Erythroblast (primary cell): ENCODE measurements at regions not wholly inside any gene's neighbourhood (a gene's known extent, or its start where the extent isn't known, plus 50 kb on each side); places are given as distances from the start of the nearest gene placed in this dataset.
"Not testable (repeated sequence)": the region's sequence is repeated elsewhere in the genome, so short reads cannot be mapped to it uniquely, and the experiment has no call there.

Experiments
- DNase-seq, 2 experiments: peaks; one replicate each; lab custom pipeline; 2025; lab: John Stamatoyannopoulos, UW
- GATA1 ChIP-seq: IDR thresholded peaks from 2 replicates; pipeline ENCODE4 v1.6.1; 2011; ENCODE audit warnings: low read depth, mild to moderate bottlenecking, control low read depth, low read length, moderate library complexity
- POLR2A ChIP-seq: IDR thresholded peaks from 2 replicates; pipeline ENCODE4 v1.6.1; 2011; ENCODE audit warnings: mild to moderate bottlenecking, low read length

DNA sequence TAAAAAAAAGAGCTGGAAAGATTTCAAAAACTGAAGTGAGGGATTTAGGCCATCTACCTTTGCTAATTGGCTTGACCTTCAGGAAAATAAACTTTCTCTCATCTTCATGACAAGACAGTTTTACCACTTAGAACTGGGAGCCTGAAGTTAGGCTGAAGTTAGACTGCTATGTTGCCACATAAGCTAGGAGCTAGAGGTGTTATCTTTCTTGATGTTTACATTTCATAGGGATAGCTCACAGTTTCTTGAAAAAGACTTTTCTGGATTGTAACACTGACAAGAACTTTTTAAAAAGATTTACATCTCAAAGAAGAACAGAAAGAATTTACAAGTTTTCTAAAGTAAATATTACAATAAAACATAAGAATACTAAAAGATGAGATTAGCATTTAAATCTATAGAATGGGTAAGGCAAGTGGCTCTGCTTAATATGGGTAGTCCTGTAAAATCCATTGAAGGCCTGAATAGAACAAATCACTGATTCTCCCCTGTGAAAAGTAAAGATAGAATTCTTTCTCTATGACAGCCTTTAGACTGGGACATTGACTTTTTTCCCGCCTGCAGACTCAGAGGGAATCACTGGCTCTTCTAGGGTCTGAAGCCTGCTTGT is 1665.4 kb upstream of the CDH9 start:
- no peak for DNase-seq

DNA sequence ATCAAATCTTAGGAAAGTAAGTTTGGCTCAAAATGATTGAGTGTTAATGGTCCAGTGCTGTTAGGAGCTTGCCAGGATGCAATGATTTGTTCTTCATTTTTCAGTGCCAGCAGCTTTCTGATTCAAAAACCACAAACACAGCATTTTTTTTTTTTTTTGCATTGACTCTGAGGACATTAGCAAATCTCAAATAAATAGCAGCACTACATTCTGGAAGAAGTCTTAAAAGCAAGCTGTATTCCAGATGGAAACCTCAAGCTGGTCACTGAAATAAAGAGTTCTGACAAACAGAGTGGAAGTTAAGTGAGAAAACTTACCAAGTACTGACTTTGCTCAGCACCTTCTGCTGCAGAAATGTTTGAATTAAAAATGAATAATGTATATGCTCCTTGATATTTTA is 1653.1 kb upstream of the CDH9 start:
- TF ChIP-seq POLR2A (no peak), GATA1 (no peak)
- no peak for DNase-seq

More for the DNA sequence above, 1665.4 kb upstream of the CDH9 start:
- no peak for TF ChIP-seq POLR2A
- TF ChIP-seq GATA1 = no peak

DNA sequence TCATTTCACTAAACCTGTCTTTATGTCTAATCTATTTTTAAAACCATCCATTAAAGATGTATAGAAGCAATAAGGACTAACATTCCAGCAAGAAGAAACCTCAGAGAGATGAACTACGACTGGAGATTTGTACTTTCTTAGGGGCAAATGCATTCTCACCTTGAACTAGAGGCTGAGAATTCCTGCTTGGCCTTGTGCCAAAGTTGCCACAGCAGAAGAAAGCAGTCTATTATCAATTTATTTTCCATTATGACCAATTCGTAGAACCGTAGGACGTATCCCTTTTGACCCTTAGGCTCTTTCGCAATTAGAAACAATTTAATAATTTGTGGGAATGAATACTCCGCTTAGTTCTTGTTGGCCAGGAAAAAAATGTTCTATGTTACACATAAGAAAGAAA is 1647.4 kb upstream of the CDH9 start:
- DNase-seq = no peak
- no peak for TF ChIP-seq GATA1
- no peak for TF ChIP-seq POLR2A

DNA sequence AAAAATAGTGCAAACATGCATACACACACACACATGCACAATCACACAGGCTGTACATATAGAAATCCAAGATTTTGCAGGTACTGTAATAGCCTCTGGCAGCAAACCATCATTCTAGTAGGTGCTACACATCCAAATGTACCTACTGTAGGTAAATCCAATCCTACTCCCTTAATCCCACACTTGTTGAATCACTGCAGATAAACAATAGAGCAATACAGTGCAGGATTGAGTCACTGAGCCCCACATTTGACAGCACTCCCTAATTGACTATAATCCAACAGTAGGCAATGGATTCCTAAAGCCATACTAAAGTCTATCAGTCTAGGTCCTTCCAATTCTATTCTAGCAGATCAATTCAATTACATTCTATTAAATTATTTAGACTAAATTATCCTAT is 1640.5 kb upstream of the CDH9 start:
- no peak for TF ChIP-seq GATA1
- TF ChIP-seq POLR2A = no peak
- no peak for DNase-seq

DNA sequence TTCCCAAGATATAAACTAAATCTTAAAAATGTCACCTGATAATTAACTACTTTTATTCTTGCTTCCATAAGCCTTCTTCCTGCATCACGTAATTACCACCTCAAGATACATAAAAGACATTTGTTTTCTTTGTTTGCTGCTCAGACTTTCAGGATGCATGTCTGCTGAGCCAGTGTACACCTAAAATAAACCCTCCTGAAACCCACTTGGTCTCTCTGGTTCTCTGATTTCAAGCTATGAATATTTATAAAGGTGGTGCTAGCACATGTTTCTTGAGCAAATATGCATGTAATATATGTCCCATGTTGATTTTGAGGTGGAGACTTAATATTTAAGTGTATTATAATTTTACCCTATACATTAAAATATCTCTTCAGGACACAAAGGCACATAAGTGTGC is 1627.7 kb upstream of the CDH9 start:
- TF ChIP-seq POLR2A (no peak), GATA1 (no peak)
- DNase-seq = no peak

DNA sequence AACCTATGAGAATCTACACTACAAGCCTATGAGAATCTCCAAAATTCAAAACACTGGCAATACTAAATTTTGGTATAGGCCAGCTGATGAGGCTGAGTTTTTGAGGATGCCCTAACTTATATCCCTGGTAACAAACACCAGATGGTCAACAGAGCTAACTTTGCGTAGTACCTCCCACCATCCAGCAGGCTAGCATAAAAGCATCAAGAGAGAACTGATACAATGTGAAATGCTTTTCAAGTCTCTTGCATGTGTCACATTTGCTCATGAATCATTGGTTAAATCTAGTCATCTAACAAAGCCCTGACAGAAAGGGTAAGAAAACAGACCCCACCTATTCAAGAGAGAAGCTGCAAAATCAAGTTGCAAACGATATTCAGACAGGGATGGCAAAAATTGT is 1609.7 kb upstream of the CDH9 start:
- no peak for DNase-seq

DNA sequence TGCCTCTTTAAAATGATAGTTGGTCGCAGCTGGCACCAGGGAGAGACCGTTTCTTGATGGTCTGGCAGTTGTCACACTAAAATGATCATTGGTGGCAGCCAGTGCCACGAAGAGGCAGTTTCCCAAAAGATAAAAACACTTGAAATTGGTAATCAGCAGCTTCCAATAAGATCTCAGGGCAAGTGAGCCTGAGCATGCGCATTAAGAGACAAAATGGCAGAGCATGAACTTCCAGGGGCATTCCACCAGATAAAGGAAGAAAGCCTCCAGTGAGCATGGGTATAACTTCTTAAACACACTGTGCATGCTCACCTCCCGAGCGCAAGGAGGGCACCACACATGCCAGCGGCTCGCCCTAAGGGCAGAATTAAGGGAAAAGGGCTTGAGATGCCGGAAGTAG is 1594.2 kb upstream of the CDH9 start:
- DNase-seq = no peak
- TF ChIP-seq GATA1 (no peak), POLR2A (no peak)

More for the DNA sequence above, 1609.7 kb upstream of the CDH9 start:
- TF ChIP-seq GATA1 = no peak
- TF ChIP-seq POLR2A = no peak

DNA sequence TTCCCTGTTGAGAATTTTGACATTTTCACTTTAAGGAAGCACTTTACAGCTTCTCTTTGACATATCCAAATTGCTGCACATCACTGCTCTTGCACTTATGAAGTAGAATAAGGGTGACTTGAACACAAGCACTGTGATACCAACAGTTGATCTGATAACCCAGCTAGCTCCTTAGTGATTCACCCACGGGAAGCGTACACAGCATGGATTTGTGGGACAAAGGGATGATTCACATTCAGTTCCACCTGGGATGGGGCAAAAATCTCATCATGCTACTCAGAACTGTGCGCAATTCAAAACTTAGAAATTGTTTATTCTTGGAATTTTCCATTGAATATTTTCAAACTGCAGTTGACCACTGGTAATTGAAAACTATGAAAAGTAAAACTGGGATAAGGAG is 1565.5 kb upstream of the CDH9 start:
- DNase-seq = no peak
- no peak for TF ChIP-seq GATA1
- no peak for TF ChIP-seq POLR2A

DNA sequence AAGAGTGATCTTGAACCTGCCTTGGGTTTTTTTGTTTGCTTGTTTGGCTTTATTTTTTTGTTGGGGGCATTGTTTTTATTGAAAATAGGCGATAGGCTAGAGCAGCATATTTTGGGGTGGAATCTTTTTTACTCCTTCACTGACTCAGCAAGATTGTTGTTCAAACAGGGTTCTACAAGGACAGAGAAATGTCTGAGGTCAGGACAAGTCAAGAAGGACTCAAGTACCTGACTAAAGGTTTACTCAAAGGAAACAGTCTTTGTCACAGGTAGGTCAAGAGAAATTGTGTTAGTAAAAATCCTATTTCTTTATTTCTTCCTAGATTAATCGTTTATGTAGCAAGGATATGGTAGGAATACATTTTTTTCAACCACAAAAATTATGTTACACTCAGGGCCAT is 1564.0 kb upstream of the CDH9 start:
- no peak for DNase-seq
- no peak for TF ChIP-seq GATA1
- TF ChIP-seq POLR2A = no peak

DNA sequence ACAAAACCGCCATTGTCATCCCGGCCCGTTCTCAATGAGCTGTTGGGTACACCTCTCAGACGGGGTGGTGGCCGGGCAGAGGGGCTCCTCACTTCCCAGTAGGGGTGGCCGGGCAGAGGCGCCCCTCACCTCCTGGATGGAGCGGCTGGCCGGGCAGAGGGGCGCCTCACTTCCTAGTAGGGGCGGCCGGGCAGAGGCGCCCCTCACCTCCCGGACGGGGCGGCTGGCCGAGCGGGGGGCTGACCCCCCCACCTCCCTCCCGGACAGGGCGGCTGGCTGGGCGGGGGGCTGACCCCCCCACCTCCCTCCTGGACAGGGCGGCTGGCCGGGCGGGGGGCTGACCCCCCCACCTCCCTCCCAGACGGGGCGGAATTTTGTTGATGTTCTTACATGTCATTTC is 1558.3 kb upstream of the CDH9 start:
- not testable (repeated sequence) for DNase-seq

DNA sequence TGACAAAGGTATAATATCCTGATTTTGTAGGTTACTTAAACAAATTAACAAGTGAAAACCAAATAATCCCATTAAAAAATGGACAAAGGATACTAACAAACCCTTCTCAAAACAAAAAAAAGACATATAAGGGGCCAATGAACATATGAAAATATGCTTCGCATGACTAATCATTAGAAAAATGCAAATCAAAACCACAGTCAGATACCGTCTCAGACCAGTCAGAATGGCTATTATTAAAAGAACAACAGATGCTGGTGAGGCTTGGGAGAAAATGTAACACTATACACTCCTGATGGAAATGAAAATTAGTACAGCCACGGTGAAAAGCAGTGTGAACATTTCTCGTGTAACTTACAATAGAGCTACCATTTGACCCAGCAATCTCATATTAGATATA is 1542.2 kb upstream of the CDH9 start:
- DNase-seq = no peak
- TF ChIP-seq GATA1 = no peak
- no peak for TF ChIP-seq POLR2A

DNA sequence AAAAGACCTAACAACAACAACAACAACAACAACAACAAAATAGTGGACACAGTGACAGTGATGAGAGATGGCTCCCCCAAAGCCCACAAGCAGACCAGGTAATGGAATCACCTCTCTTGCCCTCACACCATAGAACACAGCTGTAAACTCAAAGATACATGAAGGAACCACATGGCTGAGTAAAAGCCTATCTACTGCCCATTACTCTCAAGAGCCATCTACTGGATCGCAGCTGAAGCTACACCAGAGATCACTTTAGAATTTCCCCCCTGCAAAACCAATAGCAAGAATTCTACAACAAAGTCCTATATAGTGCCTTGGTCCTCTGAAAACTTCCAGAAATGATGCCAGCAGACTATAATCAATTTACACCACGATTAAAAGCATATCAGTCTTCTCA is 1537.6 kb upstream of the CDH9 start:
- TF ChIP-seq GATA1 (no peak), POLR2A (no peak)
- no peak for DNase-seq

DNA sequence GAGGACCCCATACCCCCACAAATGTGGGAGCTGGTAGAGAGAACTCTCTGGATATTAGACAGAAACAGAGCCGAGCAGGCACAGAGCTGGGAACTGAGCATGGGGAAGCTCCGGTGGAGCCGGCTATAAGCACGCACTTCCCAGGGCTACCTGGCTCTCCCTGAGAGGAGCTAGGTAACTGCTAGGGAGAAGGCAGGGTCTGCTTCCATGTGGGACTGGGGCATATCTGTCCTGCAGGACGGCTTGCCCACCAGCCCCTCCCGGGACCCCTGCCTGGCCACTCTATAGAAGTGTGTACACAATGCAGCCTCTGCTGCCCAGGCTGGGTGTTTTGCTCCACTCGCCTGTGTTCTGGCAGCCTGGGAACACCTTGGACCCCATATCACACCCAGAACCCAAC is 1537.0 kb upstream of the CDH9 start:
- no peak for DNase-seq
- TF ChIP-seq GATA1 (no peak), POLR2A (no peak)

DNA sequence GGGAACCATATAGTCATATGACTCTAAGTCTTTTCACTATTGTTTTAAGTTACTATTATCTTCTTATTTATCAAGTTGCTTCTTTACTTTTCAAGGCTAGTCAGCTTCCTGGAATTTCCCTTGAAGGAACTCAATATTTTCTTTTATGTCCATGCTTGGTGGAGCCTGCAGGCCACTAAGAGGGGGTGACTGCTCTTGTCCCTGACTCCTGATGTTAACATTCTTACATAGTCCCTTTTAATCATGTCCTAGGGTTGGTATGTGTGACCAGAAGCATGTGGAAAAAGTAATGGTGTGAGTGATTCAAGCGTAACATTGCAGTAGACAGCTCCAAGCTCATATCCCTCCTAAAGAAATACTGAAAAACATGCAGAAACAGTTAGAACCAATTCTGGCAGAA is 1536.2 kb upstream of the CDH9 start:
- TF ChIP-seq POLR2A = no peak
- TF ChIP-seq GATA1 = no peak
- DNase-seq = no peak

DNA sequence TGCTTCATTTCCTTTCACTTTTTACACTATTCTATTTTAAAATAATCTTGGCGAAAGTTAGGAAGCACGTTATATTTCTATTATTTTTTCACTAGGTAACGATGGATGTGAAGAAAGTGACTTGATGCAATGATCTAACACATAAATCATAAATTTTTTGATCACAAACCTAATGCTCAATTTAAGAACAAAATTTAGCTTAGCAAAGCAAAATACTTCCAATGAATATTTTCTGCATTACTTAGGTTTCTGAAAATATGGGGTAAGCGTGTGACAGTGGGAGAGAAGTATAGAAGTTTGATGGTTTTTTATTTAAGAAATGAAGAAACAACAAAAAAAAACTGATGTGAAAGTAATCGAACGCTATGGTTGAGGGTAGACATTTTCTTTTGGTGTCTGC is 1528.7 kb upstream of the CDH9 start:
- TF ChIP-seq POLR2A = no peak
- TF ChIP-seq GATA1 = no peak
- no peak for DNase-seq
